CD8-positive, alpha-beta memory T cell (primary cell): ENCODE measurements at regions not wholly inside any gene's neighbourhood (a gene's known extent, or its start where the extent isn't known, plus 50 kb on each side); places are given as distances from the start of the nearest gene placed in this dataset.
A peak's percentile ranks its signal among the peaks of the same experiment; 100 is the strongest.

Source experiments
- CTCF ChIA-PET: fragments of 350-600 bp; sonication (Branson Sonifier 250); formaldehyde crosslinking; loops from one replicate; lab custom pipeline; 2021; ENCODE audit warnings: antibody characterized with exemption; lab: Charles Lee
- POLR2A ChIA-PET: fragments of 350-600 bp; sonication (Branson Sonifier 250); formaldehyde crosslinking; loops from one replicate; lab custom pipeline; 2021; ENCODE audit warnings: antibody characterized with exemption; lab: Charles Lee
- DNase-seq, 5 donors: peaks; one replicate each; pipeline versions ENCODE4 v3.0.0 to v3.0.0-alpha.2; 2020 to 2022; ENCODE audit warnings: mixed read lengths in 1 of 5
- H3K27ac ChIP-seq: one replicate; pipeline ENCODE4 v1.7.0; 2013; ENCODE audit warnings: low read depth, mild to moderate bottlenecking, low read length, moderate library complexity
- H3K27me3 ChIP-seq: 2 replicates; pipeline ENCODE4 v1.7.0; 2013; ENCODE audit warnings: low read length, mild to moderate bottlenecking; ENCODE audit not compliant: insufficient read depth, poor library complexity, severe bottlenecking
- H3K36me3 ChIP-seq: 2 replicates; pipeline ENCODE4 v1.7.0; 2013; ENCODE audit warnings: mild to moderate bottlenecking, low read length, moderate library complexity; ENCODE audit not compliant: insufficient read depth
- H3K4me1 ChIP-seq: 2 replicates; pipeline ENCODE4 v1.7.0; 2013; ENCODE audit warnings: mild to moderate bottlenecking, low read length, moderate library complexity; ENCODE audit not compliant: insufficient read depth
- H3K4me3 ChIP-seq: 2 replicates; pipeline ENCODE4 v1.7.0; 2013; ENCODE audit warnings: mild to moderate bottlenecking, low read length
- H3K9me3 ChIP-seq: 2 replicates; pipeline ENCODE4 v1.7.0; 2013; ENCODE audit warnings: mild to moderate bottlenecking, low read length
- H3K27ac Mint-ChIP-seq, 8 donors: one replicate each; pipeline ENCODE4 v1.8.0; 2020 to 2021; ENCODE audit warnings: mixed read lengths in 8 of 8, mild to moderate bottlenecking in 6 of 8, inconsistent platforms in 3 of 8, moderate library complexity in 3 of 8
- H3K27me3 Mint-ChIP-seq, 2 donors: one replicate each; pipeline ENCODE4 v1.8.0; 2020 to 2021; ENCODE audit warnings: mixed read lengths in 2 of 2, mild to moderate bottlenecking in 1 of 2, moderate library complexity in 1 of 2
- H3K36me3 Mint-ChIP-seq, 3 donors: one replicate each; pipeline ENCODE4 v1.8.0; 2020 to 2021; ENCODE audit warnings: mixed read lengths in 3 of 3, inconsistent platforms in 1 of 3, mild to moderate bottlenecking in 1 of 3
- H3K4me1 Mint-ChIP-seq, 3 donors: one replicate each; pipeline ENCODE4 v1.8.0; 2020 to 2021; ENCODE audit warnings: mixed read lengths in 3 of 3, inconsistent platforms in 1 of 3, mild to moderate bottlenecking in 1 of 3
- H3K4me3 Mint-ChIP-seq, 7 donors: one replicate each; pipeline ENCODE4 v1.8.0; 2020 to 2021; ENCODE audit warnings: mixed read lengths in 7 of 7, mild to moderate bottlenecking in 6 of 7, moderate library complexity in 4 of 7, inconsistent platforms in 2 of 7
- H3K9me3 Mint-ChIP-seq, 5 donors: one replicate each; pipeline ENCODE4 v1.8.0; 2020 to 2022; ENCODE audit warnings: mixed read lengths in 5 of 5, mild to moderate bottlenecking in 3 of 5, moderate library complexity in 2 of 5, inconsistent platforms in 1 of 5

GRCh38 chr11:76279646-76280045, 73.3 kb upstream of the WNT11 start:
- DNase-seq = peak in 1 of 5 donors; percentile 14
- Mint-ChIP-seq H3K9me3 (no peaks in the 10 kb centered on the region), H3K4me1 (peaks cover 0 to 2% (median 0%) of the 10 kb centered on the region in 3 donors), H3K4me3 (no peak overlapping the region), H3K36me3 (no peaks in the 10 kb centered on the region), H3K27me3 (peaks cover 0 to 3% of the 10 kb centered on the region in 2 donors), H3K27ac (no peak overlapping the region)
- ChIA-PET POLR2A (no interaction called here), CTCF (interaction anchor here (0.8 kb wide), 1 partner anchor 72 kb away, joined by 3 read pairs; no protein-coding TSS in a partner anchor)
- Histone ChIP-seq H3K27ac (no peak overlapping the region), H3K4me1 (no peaks in the 10 kb centered on the region), H3K27me3 (no peaks in the 10 kb centered on the region), H3K9me3 (no peaks in the 10 kb centered on the region), H3K36me3 (no peaks in the 10 kb centered on the region), H3K4me3 (no peak overlapping the region)

GRCh38 chr11:76279038-76279437, 72.7 kb upstream of the WNT11 start:
- CTCF ChIA-PET = interaction anchor here (0.8 kb wide), 1 partner anchor 71 kb away, joined by 3 read pairs; no protein-coding TSS in a partner anchor
- Histone ChIP-seq H3K27ac (no peak overlapping the region), H3K27me3 (no peaks in the 10 kb centered on the region), H3K9me3 (no peaks in the 10 kb centered on the region), H3K36me3 (no peaks in the 10 kb centered on the region), H3K4me1 (no peaks in the 10 kb centered on the region), H3K4me3 (no peak overlapping the region)
- H3K27ac Mint-ChIP-seq = no peak overlapping the region
- no peaks in the 10 kb centered on the region for H3K9me3 Mint-ChIP-seq
- H3K4me1 Mint-ChIP-seq = peaks cover 0 to 2% (median 0%) of the 10 kb centered on the region in 3 donors
- peaks cover 0 to 3% of the 10 kb centered on the region in 2 donors for H3K27me3 Mint-ChIP-seq
- POLR2A ChIA-PET = no interaction called here
- no peak for DNase-seq
- no peak overlapping the region for H3K4me3 Mint-ChIP-seq
- H3K36me3 Mint-ChIP-seq = no peaks in the 10 kb centered on the region

DNA sequence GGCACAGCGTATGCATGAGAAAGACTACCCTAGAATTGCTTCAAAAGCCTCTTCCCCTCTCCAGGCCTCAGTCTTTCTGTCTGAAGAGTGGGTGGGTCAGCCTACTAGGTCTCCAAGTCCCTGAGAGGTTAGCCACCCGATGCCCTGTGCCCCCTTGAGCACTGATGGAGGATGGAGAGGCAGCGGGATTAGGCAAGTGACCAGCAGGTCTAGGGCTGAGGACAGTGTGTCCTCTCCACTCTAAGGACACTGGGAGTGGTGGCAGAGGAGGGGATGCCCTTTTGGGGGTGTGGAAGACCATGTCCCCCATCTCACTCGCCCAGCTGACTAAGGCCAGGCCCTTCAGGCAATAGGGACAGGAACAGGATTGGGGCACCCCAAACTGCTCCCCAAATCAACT, 72.2 kb upstream of the WNT11 start:
- ChIA-PET CTCF (no interaction called here), POLR2A (no interaction called here)
- Mint-ChIP-seq H3K27ac (no peak overlapping the region), H3K4me1 (peaks cover 0 to 2% (median 0%) of the 10 kb centered on the region in 3 donors), H3K4me3 (no peak overlapping the region), H3K9me3 (no peaks in the 10 kb centered on the region), H3K27me3 (peaks cover 0 to 3% of the 10 kb centered on the region in 2 donors), H3K36me3 (no peaks in the 10 kb centered on the region)
- no peak overlapping the region for H3K27ac ChIP-seq
- H3K9me3 ChIP-seq = no peaks in the 10 kb centered on the region
- H3K36me3 ChIP-seq = no peaks in the 10 kb centered on the region
- DNase-seq = peak in 1 of 5 donors; percentile 16
- no peaks in the 10 kb centered on the region for H3K27me3 ChIP-seq
- H3K4me3 ChIP-seq = no peak overlapping the region
- H3K4me1 ChIP-seq = no peaks in the 10 kb centered on the region

DNA sequence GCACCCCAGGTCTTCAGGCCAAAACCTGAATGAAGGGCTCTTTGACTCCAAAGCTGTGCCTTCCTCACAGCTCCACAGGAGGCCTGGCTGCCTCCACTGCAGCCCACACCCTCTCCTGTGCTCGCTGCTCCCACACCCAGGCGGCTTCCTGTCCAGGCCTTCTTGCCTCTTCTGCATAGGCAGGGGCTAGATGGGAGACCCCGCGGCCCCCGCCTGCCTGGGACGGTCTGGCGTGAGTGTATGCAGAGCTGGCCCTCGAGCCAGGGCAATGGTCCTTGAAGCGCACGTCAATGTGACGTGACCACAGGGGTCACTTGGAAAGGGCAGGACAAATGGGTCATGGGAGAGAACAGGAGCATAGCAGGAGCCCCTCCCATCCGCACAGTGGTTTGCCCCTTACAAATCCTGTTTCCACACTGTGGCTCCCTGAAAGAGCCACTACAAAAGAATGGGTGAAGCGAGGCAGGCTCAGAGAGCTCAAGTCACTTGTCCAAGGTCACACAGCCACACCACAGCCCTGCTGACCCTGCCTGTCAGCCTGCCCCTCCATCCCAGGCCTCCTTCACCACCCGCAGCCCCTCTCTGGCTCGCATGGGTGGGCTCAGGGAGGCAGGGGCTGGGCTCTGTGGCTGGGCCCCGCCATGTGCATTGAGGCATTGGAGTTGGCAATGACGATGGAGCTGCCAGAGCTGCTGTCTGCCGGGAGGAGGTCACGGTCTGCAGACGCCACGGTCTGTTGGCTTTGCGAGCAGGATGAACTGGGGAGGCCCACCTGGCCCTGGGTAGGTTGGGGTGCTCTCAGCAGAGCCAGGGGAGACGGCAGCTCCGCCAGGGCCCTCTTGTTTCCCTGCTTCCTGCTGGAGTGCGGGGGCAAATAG, 71.2 kb upstream of the WNT11 start:
- H3K36me3 ChIP-seq = no peaks in the 10 kb centered on the region
- Mint-ChIP-seq H3K9me3 (no peaks in the 10 kb centered on the region), H3K4me1 (no peaks in the 10 kb centered on the region), H3K4me3 (no peak overlapping the region), H3K27ac (no peak overlapping the region), H3K36me3 (no peaks in the 10 kb centered on the region), H3K27me3 (peaks cover 0 to 3% of the 10 kb centered on the region in 2 donors)
- DNase-seq = peak in 1 of 5 donors; percentile 25
- POLR2A ChIA-PET = no interaction called here
- CTCF ChIA-PET = interaction anchor here (0.7 kb wide), 1 partner anchor 21 kb away, joined by 3 read pairs; no protein-coding TSS in a partner anchor
- H3K4me1 ChIP-seq = no peaks in the 10 kb centered on the region
- H3K9me3 ChIP-seq = no peaks in the 10 kb centered on the region
- H3K27me3 ChIP-seq = no peaks in the 10 kb centered on the region
- H3K4me3 ChIP-seq = no peak overlapping the region
- no peak overlapping the region for H3K27ac ChIP-seq

GRCh38 chr11:76276781-76277155, 70.5 kb upstream of the WNT11 start:
- ChIA-PET CTCF (interaction anchor here (0.7 kb wide), 1 partner anchor 22 kb away, joined by 3 read pairs; no protein-coding TSS in a partner anchor), POLR2A (no interaction called here)
- Histone ChIP-seq H3K4me3 (no peak overlapping the region), H3K27me3 (no peaks in the 10 kb centered on the region), H3K4me1 (no peaks in the 10 kb centered on the region), H3K9me3 (no peaks in the 10 kb centered on the region), H3K36me3 (no peaks in the 10 kb centered on the region), H3K27ac (no peak overlapping the region)
- Mint-ChIP-seq H3K4me3 (no peak overlapping the region), H3K9me3 (no peaks in the 10 kb centered on the region), H3K36me3 (no peaks in the 10 kb centered on the region), H3K27me3 (peaks cover 0 to 3% of the 10 kb centered on the region in 2 donors), H3K27ac (no peak overlapping the region), H3K4me1 (no peaks in the 10 kb centered on the region)
- peak in 1 of 5 donors; percentile 17 for DNase-seq

GRCh38 chr11:76276046-76276780, 69.9 kb upstream of the WNT11 start:
- Mint-ChIP-seq H3K4me3 (no peak overlapping the region), H3K27me3 (peaks cover 0 to 2% of the 10 kb centered on the region in 2 donors), H3K27ac (no peak overlapping the region), H3K9me3 (no peaks in the 10 kb centered on the region), H3K36me3 (no peaks in the 10 kb centered on the region), H3K4me1 (no peaks in the 10 kb centered on the region)
- H3K4me1 ChIP-seq = no peaks in the 10 kb centered on the region
- peak in 1 of 5 donors; percentile 32 for DNase-seq
- H3K27ac ChIP-seq = no peak overlapping the region
- ChIA-PET POLR2A (no interaction called here), CTCF (no interaction called here)
- H3K9me3 ChIP-seq = no peaks in the 10 kb centered on the region
- H3K27me3 ChIP-seq = no peaks in the 10 kb centered on the region
- H3K36me3 ChIP-seq = no peaks in the 10 kb centered on the region
- no peak overlapping the region for H3K4me3 ChIP-seq

- Histone ChIP-seq H3K4me3 (no peak overlapping the region), H3K36me3 (no peaks in the 10 kb centered on the region), H3K27ac (no peak overlapping the region), H3K4me1 (no peaks in the 10 kb centered on the region), H3K27me3 (no peaks in the 10 kb centered on the region), H3K9me3 (no peaks in the 10 kb centered on the region)
- Mint-ChIP-seq H3K4me3 (no peak overlapping the region), H3K27ac (no peak overlapping the region), H3K9me3 (no peaks in the 10 kb centered on the region), H3K4me1 (no peaks in the 10 kb centered on the region), H3K27me3 (peaks cover 0 to under 1% of the 10 kb centered on the region in 2 donors), H3K36me3 (no peaks in the 10 kb centered on the region)
- DNase-seq = peak in 1 of 5 donors; percentile 22
- ChIA-PET CTCF (no interaction called here), POLR2A (no interaction called here)
Measured at GRCh38 chr11:76275446-76275845, 69.1 kb upstream of the WNT11 start.

GRCh38 chr11:76271068-76271467, 64.8 kb upstream of the WNT11 start:
- Mint-ChIP-seq H3K27me3 (peaks cover 0 to 2% of the 10 kb centered on the region in 2 donors), H3K9me3 (no peaks in the 10 kb centered on the region), H3K4me3 (no peak overlapping the region), H3K36me3 (no peaks in the 10 kb centered on the region), H3K4me1 (no peaks in the 10 kb centered on the region), H3K27ac (no peak overlapping the region)
- POLR2A ChIA-PET = interaction anchor here (0.7 kb wide), 1 partner anchor 143 kb away, joined by 3 read pairs; no protein-coding TSS in a partner anchor
- Histone ChIP-seq H3K27ac (no peak overlapping the region), H3K27me3 (no peaks in the 10 kb centered on the region), H3K4me3 (no peak overlapping the region), H3K9me3 (no peaks in the 10 kb centered on the region), H3K36me3 (no peaks in the 10 kb centered on the region), H3K4me1 (no peaks in the 10 kb centered on the region)
- peak in 1 of 5 donors; percentile 8 for DNase-seq
- CTCF ChIA-PET = interaction anchor here (0.9 to 2.4 kb wide), 4 partner anchors 14 to 63 kb away, joined by 3 to 6 read pairs (median 3); no protein-coding TSS in a partner anchor
